HG03103 (cell line): ENCODE measurements at regions not wholly inside any gene's neighbourhood (a gene's known extent, or its start where the extent isn't known, plus 50 kb on each side); places are given as distances from the start of the nearest gene placed in this dataset.
"Not testable (repeated sequence)": the region's sequence is repeated elsewhere in the genome, so short reads cannot be mapped to it uniquely, and the experiment has no call there.

Experiments used
- ATAC-seq: cut with Tn5 transposase; IDR thresholded peaks from one replicate; pipeline ENCODE4 v1.9.1; 2021; ENCODE audit warnings: low read depth; ENCODE audit not compliant: unreplicated experiment

GRCh38 chr4:117533501-117533900 is 448.1 kb upstream of the TRAM1L1 start:
- no peak for ATAC-seq

DNA sequence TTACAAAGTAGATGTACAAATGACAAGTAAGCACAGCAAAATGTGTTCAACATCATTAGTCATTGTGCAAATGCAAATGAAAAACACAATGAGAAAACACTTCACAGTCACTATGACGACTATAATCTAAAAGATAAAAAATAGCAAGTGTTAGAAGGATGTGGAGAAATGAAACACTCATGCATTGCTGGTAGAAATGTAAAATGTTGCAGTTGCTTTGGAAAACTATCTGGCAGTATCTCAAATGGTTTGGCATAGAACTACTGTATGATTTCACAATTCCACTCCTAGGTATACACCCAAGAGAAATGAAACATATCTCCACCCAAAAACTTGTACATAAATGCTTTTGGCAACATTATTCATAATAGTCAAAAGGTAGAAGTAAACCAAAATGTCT is 459.7 kb upstream of the TRAM1L1 start:
- ATAC-seq: no peak

GRCh38 chr4:117549524-117549923 is 464.1 kb upstream of the TRAM1L1 start:
- no peak for ATAC-seq

DNA sequence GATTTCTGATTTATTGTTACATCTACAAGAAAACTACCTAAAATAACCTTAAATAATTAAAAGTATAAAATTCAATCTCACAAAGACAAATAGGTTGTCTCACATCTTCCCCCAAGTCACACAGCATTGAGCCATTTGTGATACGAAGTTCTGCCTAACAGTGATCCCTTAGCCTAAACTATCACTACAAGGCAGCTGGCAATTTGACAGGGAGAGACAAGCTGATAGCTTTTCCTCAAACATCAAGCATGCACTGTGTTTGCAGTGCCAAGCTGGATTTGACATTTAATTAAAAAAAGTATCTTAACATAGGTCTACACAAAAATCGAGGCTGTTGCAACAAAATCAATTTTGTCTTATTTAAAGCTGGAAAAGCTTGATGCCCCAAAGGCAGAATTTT is 464.7 kb upstream of the TRAM1L1 start:
- no peak for ATAC-seq

DNA sequence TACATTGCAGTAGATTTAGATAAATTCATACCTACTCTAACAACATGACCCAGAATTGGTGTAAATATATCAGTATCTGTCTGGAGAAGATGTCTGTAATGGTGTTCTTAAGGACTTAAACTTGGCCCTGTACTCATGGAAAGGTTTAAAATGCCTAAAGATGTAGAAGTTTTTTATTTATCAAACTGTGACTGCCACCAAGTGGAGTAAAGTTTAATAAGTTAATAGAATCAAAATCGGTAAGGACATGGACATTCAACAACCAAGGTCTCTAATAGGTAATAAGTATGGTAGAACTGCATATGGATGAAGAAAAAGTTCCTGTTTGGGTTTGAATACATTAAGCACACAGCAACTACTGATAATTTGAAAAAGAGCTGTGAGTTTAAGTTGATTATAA is 474.0 kb upstream of the NDST3 start:
- no peak for ATAC-seq

GRCh38 chr4:117574085-117574484 is 460.2 kb upstream of the NDST3 start:
- no peak for ATAC-seq

- ATAC-seq: no peak
These were observed 458.4 kb upstream of the NDST3 start for GRCh38 chr4:117575850-117576249.

GRCh38 chr4:117577686-117578311 is 456.5 kb upstream of the NDST3 start:
- ATAC-seq: no peak

GRCh38 chr4:117588771-117589170 is 445.5 kb upstream of the NDST3 start:
- no peak for ATAC-seq

- ATAC-seq: no peak
These were observed 437.3 kb upstream of the NDST3 start for GRCh38 chr4:117596917-117597480.

- ATAC-seq: not testable (repeated sequence)
These were observed 434.9 kb upstream of the NDST3 start for GRCh38 chr4:117599393-117599792.

- ATAC-seq: not testable (repeated sequence)
These were observed 433.4 kb upstream of the NDST3 start for GRCh38 chr4:117600936-117601335.

- ATAC-seq: no peak
These were observed 423.5 kb upstream of the NDST3 start for GRCh38 chr4:117610706-117611308.

DNA sequence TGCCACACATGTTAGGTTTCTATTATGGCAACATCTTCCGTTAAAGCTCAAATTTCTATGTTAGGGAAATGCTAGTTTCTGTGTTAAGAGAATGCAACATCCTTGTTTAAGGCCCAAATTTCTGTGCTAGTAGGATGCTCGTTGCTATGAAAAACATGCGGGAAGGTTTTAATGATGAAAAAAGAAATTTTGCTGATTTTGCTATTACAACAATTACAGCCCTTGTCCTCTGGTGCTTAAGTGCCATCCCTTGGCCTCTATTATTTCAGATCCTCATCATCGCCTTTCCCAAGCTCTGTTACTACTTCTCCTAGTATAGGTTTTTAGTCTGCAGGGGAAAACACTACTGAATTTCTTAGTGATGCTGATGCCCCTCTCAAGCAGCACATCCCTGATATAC is 412.6 kb upstream of the NDST3 start:
- ATAC-seq: no peak

GRCh38 chr4:117623326-117623725 is 411.0 kb upstream of the NDST3 start:
- no peak for ATAC-seq

- no peak for ATAC-seq
These were observed 407.6 kb upstream of the NDST3 start for GRCh38 chr4:117626664-117627063.

DNA sequence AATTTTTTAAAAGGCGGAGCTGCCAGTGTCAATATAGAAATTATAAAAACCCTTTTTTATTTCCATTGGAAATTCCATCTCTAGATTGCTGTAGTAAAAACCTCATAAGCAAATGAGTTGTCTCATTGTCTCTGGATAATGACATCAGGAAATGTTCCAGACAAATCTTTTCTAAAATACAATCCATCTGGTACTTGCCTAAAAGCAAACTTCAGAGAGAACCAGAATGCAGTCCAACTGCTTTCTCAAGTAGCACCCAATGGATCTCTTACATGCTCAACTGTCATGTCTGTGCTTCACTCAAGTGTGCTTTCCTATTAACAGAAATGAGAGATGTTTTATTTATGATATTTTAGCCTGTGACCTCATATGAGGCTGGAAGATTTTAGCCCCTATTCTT is 399.6 kb upstream of the NDST3 start:
- ATAC-seq: no peak

DNA sequence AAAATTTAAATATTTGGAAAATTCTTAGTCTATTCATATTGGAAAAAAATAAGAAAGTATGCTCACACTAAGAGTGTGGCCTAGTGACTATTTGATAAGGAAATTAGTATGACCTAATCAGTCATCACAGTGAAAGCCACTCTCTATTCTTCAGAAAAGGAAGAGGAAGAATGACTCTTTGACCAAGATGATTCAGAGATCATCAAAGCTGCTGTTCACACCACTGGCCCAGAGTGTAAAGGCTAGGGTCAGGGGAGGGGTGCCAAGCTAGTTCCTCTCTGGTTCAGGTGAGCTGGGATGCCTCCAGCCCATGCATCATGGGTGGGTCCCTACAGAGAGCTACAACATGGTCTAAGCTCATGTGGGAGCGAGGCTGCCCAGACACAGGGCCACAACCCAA is 396.9 kb upstream of the NDST3 start:
- ATAC-seq: no peak

GRCh38 chr4:117640836-117641235 is 393.4 kb upstream of the NDST3 start:
- ATAC-seq: no peak

GRCh38 chr4:117641519-117641918 is 392.8 kb upstream of the NDST3 start:
- no peak for ATAC-seq

DNA sequence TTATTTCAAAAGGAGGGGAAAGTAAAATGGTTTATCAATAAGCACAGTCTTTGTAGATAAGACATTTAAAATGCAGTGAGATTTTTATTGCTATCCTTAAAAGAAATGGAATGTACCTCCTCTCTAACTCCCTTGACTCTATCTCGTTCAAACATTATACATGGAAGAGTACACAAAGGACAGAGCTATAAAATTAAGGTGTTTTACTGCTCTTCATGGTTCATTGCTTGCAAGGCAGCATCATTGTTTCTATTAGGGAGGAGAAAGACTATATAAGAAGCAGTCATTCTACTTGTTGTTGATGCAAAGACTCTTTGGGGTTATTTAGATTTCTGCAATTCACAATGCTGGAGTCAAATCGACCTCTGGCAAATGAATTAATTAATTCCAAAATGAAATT is 380.2 kb upstream of the NDST3 start:
- ATAC-seq: no peak

- ATAC-seq: no peak
These were observed 373.6 kb upstream of the NDST3 start for GRCh38 chr4:117660668-117661067.
